ENCODE measurements at regions not wholly inside any gene's neighbourhood (a gene's known extent, or its start where the extent isn't known, plus 50 kb on each side); places are given as distances from the start of the nearest gene placed in this dataset.

GRCh38 chr13:68697551-68697950, 1410.1 kb upstream of the ATXN8OS start:
- ChIA-PET CTCF (ENCODE audit: partially characterized antibody) (no interaction called here), POLR2A (ENCODE audit: partially characterized antibody) (interaction anchor here (0.6 kb wide), 1 partner anchor 24 kb away, joined by 3 read pairs; no protein-coding TSS in a partner anchor)
- Histone ChIP-seq H2BK5ac (ENCODE audit: low read depth, low read length) (no peak overlapping the region), H2AK5ac (ENCODE audit: low read depth, low read length) (no peak overlapping the region), H3K4me2 (ENCODE audit: insufficient read depth in 1 of 2, low read depth in 2 of 2, low read length in 2 of 2) (no peak overlapping the region), H2BK20ac (ENCODE audit: low read length) (no peak overlapping the region), H3K4ac (replicated peaks; ENCODE audit: insufficient read length, low read depth, low read length) (no peak overlapping the region), H3K18ac (ENCODE audit: extremely low read depth, low read length) (no peak overlapping the region), H3K4me3 (ENCODE audit: extremely low read depth in 1 of 4, insufficient read depth in 2 of 4, low read depth in 3 of 4, low read length in 4 of 4) (no peak overlapping the region), H3K27me3 (replicated peaks in 1 of 4; ENCODE audit: control insufficient read depth in 3 of 4, extremely low read depth in 1 of 4, insufficient read depth in 3 of 4, low read length in 3 of 4) (no peaks in the 10 kb centered on the region), H3K9me3 (ENCODE audit: insufficient read depth in 2 of 2, low read depth in 1 of 2, low read length in 1 of 2) (no peaks in the 10 kb centered on the region), H4K8ac (ENCODE audit: extremely low read depth, insufficient read depth, low read length) (no peak overlapping the region), H3K56ac (replicated peaks; ENCODE audit: insufficient read length, low read depth, low read length) (no peak overlapping the region), H3K9ac (replicated peaks in 1 of 4; ENCODE audit: extremely low read depth in 1 of 4, low read depth in 3 of 4, low read length in 3 of 4) (no peak overlapping the region), H3K36me3 (ENCODE audit: control insufficient read depth in 2 of 4, insufficient read depth in 4 of 4, low read length in 3 of 4) (no peaks in the 10 kb centered on the region), H4K91ac (replicated peaks; ENCODE audit: insufficient read length, low read length) (no peak overlapping the region), H2BK15ac (ENCODE audit: low read length) (no peak overlapping the region), H3K23ac (ENCODE audit: insufficient read length) (no peak overlapping the region), H2BK12ac (ENCODE audit: low read depth, low read length) (no peak overlapping the region), H4K5ac (ENCODE audit: insufficient read length, low read depth, low read length) (no peak overlapping the region), H3K27ac (ENCODE audit: low read depth, low read length) (no peak overlapping the region), H3K79me2 (ENCODE audit: control insufficient read depth in 1 of 2, insufficient read depth in 2 of 2, low read length in 2 of 2) (no peaks in the 10 kb centered on the region), H4K20me1 (replicated peaks in 1 of 2; ENCODE audit: control insufficient read depth in 1 of 2, insufficient read depth in 2 of 2, low read length in 2 of 2) (no peaks in the 10 kb centered on the region), H3K23me2 (ENCODE audit: low read depth, low read length) (no peaks in the 10 kb centered on the region), H3K14ac (ENCODE audit: insufficient read length) (no peak overlapping the region), H3K4me1 (replicated peaks in 1 of 4; ENCODE audit: control insufficient read depth in 3 of 4, insufficient read depth in 4 of 4, low read length in 3 of 4) (no peaks in the 10 kb centered on the region), H2BK120ac (replicated peaks; ENCODE audit: low read depth, low read length) (no peak overlapping the region), H2AFZ (ENCODE audit: low read length) (no peak overlapping the region), H3K79me1 (ENCODE audit: low read depth, low read length) (no peaks in the 10 kb centered on the region)
- 89% methylated on average over 3 of the region's 3 CpGs; no CpG with 5 or more reads in 1 of the 2 experiments for WGBS, 2 experiments (ENCODE audit: extremely low coverage in 1 of 2, insufficient coverage in 1 of 2, insufficient read length in 1 of 2, insufficient replicate concordance in 2 of 2, low coverage in 1 of 2, low lambda C conversion rate in 2 of 2, missing lambda C conversion rate in 1 of 2)
- DNase-seq (ENCODE audit: low read depth in 1 of 2, low spot score in 2 of 2): no peak
- no peak for FAIRE-seq
- no peak for TF ChIP-seq CBX5 (IDR thresholded peaks at IDR 0.05; ENCODE audit: low read depth, low read length)
- TF ChIP-seq, protein P1, sequence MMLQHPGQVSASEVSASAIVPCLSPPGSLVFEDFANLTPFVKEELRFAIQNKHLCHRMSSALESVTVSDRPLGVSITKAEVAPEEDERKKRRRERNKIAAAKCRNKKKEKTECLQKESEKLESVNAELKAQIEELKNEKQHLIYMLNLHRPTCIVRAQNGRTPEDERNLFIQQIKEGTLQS (IDR thresholded peaks at IDR 0.05; ENCODE audit: insufficient read depth, low read depth, low read length): no peak

Measured in H1 (cell line).